Lower lobe of right lung (tissue), 2 donors: ENCODE measurements at regions not wholly inside any gene's neighbourhood (a gene's known extent, or its start where the extent isn't known, plus 50 kb on each side); places are given as distances from the start of the nearest gene placed in this dataset.

Source experiments
- ATAC-seq, 2 donors: fragments of 200-7000 bp; cut with Tn5 transposase; one replicate each; pipeline ENCODE4 v1.9.1; 2020 to 2022; ENCODE audit warnings: mild to moderate bottlenecking in 2 of 2, moderate library complexity in 2 of 2
- DNase-seq: peaks from one replicate; pipeline ENCODE4 v3.0.0-alpha.2; 2020
- H3K27ac ChIP-seq: fragments of 200-600 bp; one replicate; pipeline ENCODE4 v1.8.0; 2022
- H3K27me3 ChIP-seq: fragments of 200-600 bp; one replicate; pipeline ENCODE4 v1.8.0; 2022; ENCODE audit warnings: low read depth
- H3K36me3 ChIP-seq: fragments of 200-600 bp; one replicate; pipeline ENCODE4 v1.8.0; 2022; ENCODE audit warnings: mild to moderate bottlenecking
- H3K4me1 ChIP-seq: fragments of 200-600 bp; one replicate; pipeline ENCODE4 v1.8.0; 2022
- H3K4me3 ChIP-seq: fragments of 200-600 bp; one replicate; pipeline ENCODE4 v1.8.0; 2022; ENCODE audit warnings: mild to moderate bottlenecking
- H3K9me3 ChIP-seq: fragments of 200-600 bp; one replicate; pipeline ENCODE4 v1.8.0; 2022
- CTCF ChIP-seq: fragments of 200-600 bp; IDR thresholded peaks from one replicate; pipeline ENCODE4 v1.8.0; 2022; ENCODE audit warnings: antibody characterized with exemption, mild to moderate bottlenecking
- intact Hi-C: fragments of 100-400 bp; cut with DNase I; formaldehyde crosslinking; loops from one replicate; pipeline ENCODE4 v1.11.0; 2022
- donor health status: DM: no; HTN: yes; CAD: no; lungs with severe emphysema.

- no peak overlapping the region for H3K27ac ChIP-seq
- no peak for TF ChIP-seq CTCF
- intact Hi-C loops, result no loop called here
- H3K4me1 ChIP-seq, result peaks cover 32% of the 10 kb centered on the region
- no peaks in the 10 kb centered on the region for H3K36me3 ChIP-seq
- no peak overlapping the region for H3K4me3 ChIP-seq
- H3K27me3 ChIP-seq, result no peaks in the 10 kb centered on the region
- DNase-seq, result no peak
- no peaks in the 10 kb centered on the region for H3K9me3 ChIP-seq
- no peak for ATAC-seq
Observed at GRCh38 chr5:109487753-109488420, 78.1 kb upstream of the PJA2 start.

GRCh38 chr5:109486200-109486804 is 76.5 kb upstream of the PJA2 start:
- H3K4me1 ChIP-seq, result peaks cover 37% of the 10 kb centered on the region
- no peak for DNase-seq
- no peak overlapping the region for H3K27ac ChIP-seq
- H3K4me3 ChIP-seq, result no peak overlapping the region
- H3K27me3 ChIP-seq, result no peaks in the 10 kb centered on the region
- H3K36me3 ChIP-seq, result no peaks in the 10 kb centered on the region
- no peak for ATAC-seq
- intact Hi-C loops, result no loop called here
- TF ChIP-seq CTCF, result no peak
- H3K9me3 ChIP-seq, result no peaks in the 10 kb centered on the region

GRCh38 chr5:109485030-109485429 is 75.3 kb upstream of the PJA2 start:
- peaks cover 37% of the 10 kb centered on the region for H3K4me1 ChIP-seq
- no peaks in the 10 kb centered on the region for H3K9me3 ChIP-seq
- DNase-seq (peak; percentile 71), ATAC-seq (peak; percentile 71 to 75)
- no peak overlapping the region for H3K27ac ChIP-seq
- H3K4me3 ChIP-seq, result no peak overlapping the region
- H3K27me3 ChIP-seq, result no peaks in the 10 kb centered on the region
- intact Hi-C loops, result no loop called here
- no peaks in the 10 kb centered on the region for H3K36me3 ChIP-seq
- TF ChIP-seq CTCF, result no peak

- no peak overlapping the region for H3K4me3 ChIP-seq
- H3K9me3 ChIP-seq, result no peaks in the 10 kb centered on the region
- no peak for TF ChIP-seq CTCF
- H3K27me3 ChIP-seq, result no peaks in the 10 kb centered on the region
- no peaks in the 10 kb centered on the region for H3K36me3 ChIP-seq
- peak in 1 of 2 donors; percentile 19 for ATAC-seq
- H3K27ac ChIP-seq, result no peak overlapping the region
- DNase-seq, result no peak
- intact Hi-C loops, result no loop called here
- H3K4me1 ChIP-seq, result peaks cover 37% of the 10 kb centered on the region
Observed at GRCh38 chr5:109484597-109484996, 74.8 kb upstream of the PJA2 start.

GRCh38 chr5:109483395-109483971 is 73.7 kb upstream of the PJA2 start:
- TF ChIP-seq CTCF, result no peak
- ATAC-seq, result no peak
- no peak overlapping the region for H3K4me3 ChIP-seq
- no peaks in the 10 kb centered on the region for H3K9me3 ChIP-seq
- peak overlapping the region; percentile 2 for H3K27ac ChIP-seq
- no peaks in the 10 kb centered on the region for H3K27me3 ChIP-seq
- H3K36me3 ChIP-seq, result no peaks in the 10 kb centered on the region
- DNase-seq, result no peak
- H3K4me1 ChIP-seq, result peaks cover 37% of the 10 kb centered on the region
- intact Hi-C loops, result no loop called here
